ENCODE measurements at regions not wholly inside any gene's neighbourhood (a gene's known extent, or its start where the extent isn't known, plus 50 kb on each side); places are given as distances from the start of the nearest gene placed in this dataset.

GRCh38 chr1:60936163-60936562 is 146.2 kb upstream of the NFIA start:
- Histone ChIP-seq H3K9me3 (no peaks in the 10 kb centered on the region), H3K4me3 (no peak overlapping the region), H3K27me3 (no peaks in the 10 kb centered on the region), H3K4me1 (no peaks in the 10 kb centered on the region), H3K36me3 (no peaks in the 10 kb centered on the region), H3K27ac (no peak overlapping the region)
- intact Hi-C loops (cut with DNase I; ENCODE audit: low total_unique reads) = no loop called here
- DNase-seq (ENCODE audit: low spot score in 2 of 2) = no peak
- TF ChIP-seq POLR2A (IDR thresholded peaks at IDR 0.05) (no peak), CTCF (IDR thresholded peaks at IDR 0.05) (no peak), POLR2AphosphoS5 (IDR thresholded peaks at IDR 0.05) (no peak)

GRCh38 chr1:60935599-60936110 is 146.7 kb upstream of the NFIA start:
- TF ChIP-seq POLR2AphosphoS5 (IDR thresholded peaks at IDR 0.05) (no peak), POLR2A (IDR thresholded peaks at IDR 0.05) (no peak), CTCF (IDR thresholded peaks at IDR 0.05) (no peak)
- no peak overlapping the region for H3K27ac ChIP-seq
- H3K4me1 ChIP-seq = no peaks in the 10 kb centered on the region
- DNase-seq (ENCODE audit: low spot score in 2 of 2) = no peak
- H3K27me3 ChIP-seq = no peaks in the 10 kb centered on the region
- H3K4me3 ChIP-seq = no peak overlapping the region
- intact Hi-C loops (cut with DNase I; ENCODE audit: low total_unique reads) = no loop called here
- no peaks in the 10 kb centered on the region for H3K36me3 ChIP-seq
- no peaks in the 10 kb centered on the region for H3K9me3 ChIP-seq

- H3K27ac ChIP-seq = no peak overlapping the region
- intact Hi-C loops (cut with DNase I; ENCODE audit: low total_unique reads) = no loop called here
- no peaks in the 10 kb centered on the region for H3K9me3 ChIP-seq
- no peaks in the 10 kb centered on the region for H3K36me3 ChIP-seq
- no peak overlapping the region for H3K4me3 ChIP-seq
- TF ChIP-seq CTCF (IDR thresholded peaks at IDR 0.05) = no peak
- no peak for TF ChIP-seq POLR2AphosphoS5 (IDR thresholded peaks at IDR 0.05)
- TF ChIP-seq POLR2A (IDR thresholded peaks at IDR 0.05) = no peak
- no peaks in the 10 kb centered on the region for H3K4me1 ChIP-seq
- H3K27me3 ChIP-seq = no peaks in the 10 kb centered on the region
- no peak for DNase-seq (ENCODE audit: low spot score in 2 of 2)
These were observed 152.2 kb upstream of the NFIA start for GRCh38 chr1:60930130-60930529.

GRCh38 chr1:60924964-60925798 is 157.2 kb upstream of the NFIA start:
- TF ChIP-seq CTCF (IDR thresholded peaks at IDR 0.05) = no peak
- no peak for TF ChIP-seq POLR2A (IDR thresholded peaks at IDR 0.05)
- TF ChIP-seq POLR2AphosphoS5 (IDR thresholded peaks at IDR 0.05) = no peak
- intact Hi-C loops (cut with DNase I; ENCODE audit: low total_unique reads) = no loop called here
- H3K27me3 ChIP-seq = no peaks in the 10 kb centered on the region
- no peaks in the 10 kb centered on the region for H3K36me3 ChIP-seq
- no peaks in the 10 kb centered on the region for H3K9me3 ChIP-seq
- no peak for DNase-seq (ENCODE audit: low spot score in 2 of 2)
- H3K4me3 ChIP-seq = no peak overlapping the region
- no peak overlapping the region for H3K27ac ChIP-seq
- no peaks in the 10 kb centered on the region for H3K4me1 ChIP-seq

GRCh38 chr1:60924165-60924564 is 158.2 kb upstream of the NFIA start:
- Histone ChIP-seq H3K9me3 (no peaks in the 10 kb centered on the region), H3K36me3 (no peaks in the 10 kb centered on the region), H3K27ac (no peak overlapping the region), H3K4me3 (no peak overlapping the region), H3K27me3 (no peaks in the 10 kb centered on the region), H3K4me1 (no peaks in the 10 kb centered on the region)
- no peak for DNase-seq (ENCODE audit: low spot score in 2 of 2)
- intact Hi-C loops (cut with DNase I; ENCODE audit: low total_unique reads) = no loop called here
- no peak for TF ChIP-seq POLR2AphosphoS5 (IDR thresholded peaks at IDR 0.05)
- TF ChIP-seq POLR2A (IDR thresholded peaks at IDR 0.05) = no peak
- no peak for TF ChIP-seq CTCF (IDR thresholded peaks at IDR 0.05)

All from breast epithelium (tissue), 4 donors.